Endothelial cell of umbilical vein (primary cell): ENCODE measurements at regions not wholly inside any gene's neighbourhood (a gene's known extent, or its start where the extent isn't known, plus 50 kb on each side); places are given as distances from the start of the nearest gene placed in this dataset.

Experiments used
- BruUV-seq: library from RNA; stranded (reverse); fragments of 400-500 nt; replicated peaks from 2 replicates; lab custom pipeline; 2021; lab: Mats Ljungman, UMichigan
- CTCF ChIA-PET: fragments of 300-600, 350-600 bp; sonication (Branson Sonifier 250); formaldehyde crosslinking; loops from one replicate; lab custom pipeline; 2021; ENCODE audit warnings: antibody characterized with exemption, inconsistent platforms; lab: Charles Lee
- POLR2A ChIA-PET: fragments of 300-600, 350-600 bp; sonication (Branson Sonifier 250); formaldehyde crosslinking; loops from one replicate; lab custom pipeline; 2021; ENCODE audit warnings: antibody characterized with exemption, inconsistent platforms; lab: Charles Lee
- DNase-seq: peaks from one replicate; pipeline ENCODE4 v3.0.0-alpha.2; 2011; ENCODE audit warnings: low read depth, low spot score
- FAIRE-seq: peaks from 2 replicates; lab custom pipeline; 2011; peaks lifted over from hg19 to GRCh38; lab: Jason Lieb, UNC
- H2AFZ ChIP-seq: 2 replicates; pipeline ENCODE4 v1.6.0; 2012; ENCODE audit warnings: low read depth, low read length, control low read depth, inconsistent platforms
- H3K27ac ChIP-seq: 2 replicates; pipeline ENCODE4 v1.5.1; 2011; ENCODE audit warnings: low read depth, mild to moderate bottlenecking, control low read depth, low read length, moderate library complexity; ENCODE audit not compliant: insufficient read depth
- H3K27me3 ChIP-seq, 2 experiments: 2 replicates each; pipeline versions ENCODE4 v1.6.0 to v1.6.1; 2011; ENCODE audit warnings: low read length in 2 of 2, mixed read lengths in 1 of 2; ENCODE audit not compliant: control insufficient read depth in 2 of 2, insufficient read depth in 2 of 2
- H3K36me3 ChIP-seq, 2 experiments: 2 replicates in 1 of 2; 3 replicates in 1 of 2; pipeline ENCODE4 v1.5.1; 2011; ENCODE audit warnings: low read length in 2 of 2, mild to moderate bottlenecking in 1 of 2, moderate library complexity in 1 of 2; ENCODE audit not compliant: control insufficient read depth in 2 of 2, insufficient read depth in 2 of 2; ENCODE audit errors: extremely low read depth in 1 of 2
- H3K4me1 ChIP-seq: 3 replicates; pipeline ENCODE4 v1.5.1; 2011; ENCODE audit warnings: mild to moderate bottlenecking, low read length; ENCODE audit not compliant: control insufficient read depth, insufficient read depth; ENCODE audit errors: extremely low read depth
- H3K4me2 ChIP-seq: 2 replicates; pipeline ENCODE4 v1.6.1; 2011; ENCODE audit warnings: low read length, control low read depth, mixed read lengths; ENCODE audit not compliant: insufficient read depth
- H3K4me3 ChIP-seq, 3 experiments: fragments of 200-600 bp in 1 of 3; sonication (generic), shearing (Covaris generic) in 1 of 3; replicated peaks in 1 of 3; 2 replicates each; pipeline ENCODE4 v1.5.1; 2011 to 2016; ENCODE audit warnings: control low read depth in 3 of 3, low read length in 3 of 3, mild to moderate bottlenecking in 2 of 3, inconsistent platforms in 1 of 3, low read depth in 1 of 3, moderate library complexity in 1 of 3; ENCODE audit not compliant: insufficient read depth in 1 of 3
- H3K79me2 ChIP-seq: 2 replicates; pipeline ENCODE4 v1.6.0; 2012; ENCODE audit warnings: low read length, inconsistent platforms; ENCODE audit not compliant: control insufficient read depth, insufficient read depth
- H3K9ac ChIP-seq: replicated peaks from 2 replicates; pipeline ENCODE3; 2011; ENCODE audit warnings: low read length, control low read depth; ENCODE audit not compliant: insufficient read depth; ENCODE audit errors: extremely low read depth
- H3K9me1 ChIP-seq: replicated peaks from 3 replicates; pipeline ENCODE4 v1.6.0; 2011; ENCODE audit warnings: mild to moderate bottlenecking, low read length; ENCODE audit not compliant: control insufficient read depth, insufficient read depth; ENCODE audit errors: extremely low read depth
- H3K9me3 ChIP-seq: replicated peaks from 2 replicates; pipeline ENCODE4 v1.5.1; 2012; ENCODE audit warnings: low read length, inconsistent platforms; ENCODE audit not compliant: control insufficient read depth, insufficient read depth
- H4K20me1 ChIP-seq: replicated peaks from 2 replicates; pipeline ENCODE3; 2011; ENCODE audit warnings: mild to moderate bottlenecking, low read length; ENCODE audit not compliant: control insufficient read depth, insufficient read depth; ENCODE audit errors: extremely low read depth
- EZH2 ChIP-seq: IDR thresholded peaks from 2 replicates; pipeline ENCODE4 v1.6.1; 2012; ENCODE audit warnings: borderline replicate concordance, low read depth, mild to moderate bottlenecking, moderate library complexity, low read length, inconsistent platforms; ENCODE audit not compliant: severe bottlenecking
- FOS ChIP-seq: IDR thresholded peaks from 2 replicates; pipeline ENCODE4 v1.6.1; 2011; ENCODE audit warnings: mild to moderate bottlenecking, low read length, moderate library complexity, borderline replicate concordance; ENCODE audit not compliant: insufficient read depth
- GATA2 ChIP-seq: IDR thresholded peaks from 2 replicates; pipeline ENCODE4 v1.7.0; 2011; ENCODE audit warnings: low read depth, mild to moderate bottlenecking, moderate library complexity, mixed read lengths, low read length; ENCODE audit not compliant: insufficient read length, insufficient read depth
- JUN ChIP-seq: IDR thresholded peaks from 2 replicates; pipeline ENCODE4 v1.6.1; 2011; ENCODE audit warnings: borderline replicate concordance, low read depth; ENCODE audit not compliant: insufficient read length, insufficient read depth
- MYC ChIP-seq: IDR thresholded peaks from one replicate; pipeline ENCODE4 v1.6.1; 2011; ENCODE audit warnings: mild to moderate bottlenecking, low read depth, low read length
- POLR2A ChIP-seq: IDR thresholded peaks from 2 replicates; pipeline ENCODE4 v1.6.1; 2012; ENCODE audit warnings: low read depth, mild to moderate bottlenecking, control low read depth, low read length
- POLR2AphosphoS5 ChIP-seq: IDR thresholded peaks from 2 replicates; pipeline ENCODE4 v1.6.1; 2012; ENCODE audit warnings: low read depth, mild to moderate bottlenecking, control low read depth, low read length, moderate library complexity; ENCODE audit not compliant: insufficient read depth
- dilution Hi-C: fragments of 300-500 bp; cut with MboI; formaldehyde crosslinking; loops from one replicate; pipeline ENCODE4 v1.15.0; 2019; ENCODE audit warnings: low sequenced_read_pairs; ENCODE audit not compliant: extremely low pct_ligation_motif_present
- intact Hi-C: fragments of 100-400 bp; cut with micrococcal nuclease; formaldehyde crosslinking; loops from one replicate; pipeline ENCODE4 v1.10.0; 2022
- TF ChIP-seq, protein P1 (sequence below): IDR thresholded peaks from 2 replicates; pipeline ENCODE4 v1.6.1; 2011; ENCODE audit not compliant: insufficient read depth, insufficient read length
- TF ChIP-seq, protein P2 (sequence below), 2 donors: IDR thresholded peaks; 1 replicate in 1 of 2; 2 replicates in 1 of 2; pipeline ENCODE4 v1.5.1; 2011; ENCODE audit warnings: low read length in 2 of 2, mild to moderate bottlenecking in 2 of 2, moderate library complexity in 2 of 2, control low read depth in 1 of 2, inconsistent platforms in 1 of 2, low read depth in 1 of 2; ENCODE audit not compliant: insufficient read depth in 1 of 2; ENCODE audit errors: extremely low read depth in 1 of 2

- Histone ChIP-seq H4K20me1 (no peaks in the 10 kb centered on the region), H3K36me3 (no peaks in the 10 kb centered on the region), H3K9ac (no peak overlapping the region), H3K9me3 (no peaks in the 10 kb centered on the region), H3K4me3 (no peak overlapping the region), H3K27me3 (no peaks in the 10 kb centered on the region), H3K4me2 (no peak overlapping the region), H3K9me1 (no peaks in the 10 kb centered on the region), H3K4me1 (no peaks in the 10 kb centered on the region), H2AFZ (no peak overlapping the region), H3K79me2 (no peaks in the 10 kb centered on the region), H3K27ac (no peak overlapping the region)
- dilution Hi-C loops (no loop called here), intact Hi-C loops (no loop called here)
- FAIRE-seq (no peak), DNase-seq (no peak)
- POLR2A ChIA-PET: no interaction called here
- no TSS peak for BruUV-seq
- CTCF ChIA-PET: interaction anchor here (0.9 to 1.1 kb wide), 2 partner anchors 9 to 10 kb away, joined by 3 to 4 read pairs; no protein-coding TSS in a partner anchor
- TF ChIP-seq EZH2 (no peak), POLR2AphosphoS5 (no peak), FOS (no peak), POLR2A (no peak), MYC (no peak), GATA2 (no peak), JUN (no peak)
- TF ChIP-seq, protein P1, sequence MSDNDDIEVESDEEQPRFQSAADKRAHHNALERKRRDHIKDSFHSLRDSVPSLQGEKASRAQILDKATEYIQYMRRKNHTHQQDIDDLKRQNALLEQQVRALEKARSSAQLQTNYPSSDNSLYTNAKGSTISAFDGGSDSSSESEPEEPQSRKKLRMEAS: no peak
- TF ChIP-seq, protein P2, sequence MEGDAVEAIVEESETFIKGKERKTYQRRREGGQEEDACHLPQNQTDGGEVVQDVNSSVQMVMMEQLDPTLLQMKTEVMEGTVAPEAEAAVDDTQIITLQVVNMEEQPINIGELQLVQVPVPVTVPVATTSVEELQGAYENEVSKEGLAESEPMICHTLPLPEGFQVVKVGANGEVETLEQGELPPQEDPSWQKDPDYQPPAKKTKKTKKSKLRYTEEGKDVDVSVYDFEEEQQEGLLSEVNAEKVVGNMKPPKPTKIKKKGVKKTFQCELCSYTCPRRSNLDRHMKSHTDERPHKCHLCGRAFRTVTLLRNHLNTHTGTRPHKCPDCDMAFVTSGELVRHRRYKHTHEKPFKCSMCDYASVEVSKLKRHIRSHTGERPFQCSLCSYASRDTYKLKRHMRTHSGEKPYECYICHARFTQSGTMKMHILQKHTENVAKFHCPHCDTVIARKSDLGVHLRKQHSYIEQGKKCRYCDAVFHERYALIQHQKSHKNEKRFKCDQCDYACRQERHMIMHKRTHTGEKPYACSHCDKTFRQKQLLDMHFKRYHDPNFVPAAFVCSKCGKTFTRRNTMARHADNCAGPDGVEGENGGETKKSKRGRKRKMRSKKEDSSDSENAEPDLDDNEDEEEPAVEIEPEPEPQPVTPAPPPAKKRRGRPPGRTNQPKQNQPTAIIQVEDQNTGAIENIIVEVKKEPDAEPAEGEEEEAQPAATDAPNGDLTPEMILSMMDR (IDR thresholded peaks at IDR 0.05; ENCODE audit: extremely low read depth in 1 of 2, insufficient read depth in 1 of 2, low read depth in 1 of 2, low read length in 2 of 2): no peak
These were observed 473.0 kb upstream of the ROBO2 start for GRCh38 chr3:76566904-76567303.
